Skeletal muscle satellite cell (primary cell): ENCODE measurements at regions not wholly inside any gene's neighbourhood (a gene's known extent, or its start where the extent isn't known, plus 50 kb on each side); places are given as distances from the start of the nearest gene placed in this dataset.
"Not testable (repeated sequence)": the region's sequence is repeated elsewhere in the genome, so short reads cannot be mapped to it uniquely, and the experiment has no call there.

Experiments used
- H3K27me3 ChIP-seq: 2 replicates; pipeline ENCODE4 v1.7.0; 2013; ENCODE audit warnings: low read length; ENCODE audit not compliant: control insufficient read depth, insufficient read depth
- H3K36me3 ChIP-seq: 2 replicates; pipeline ENCODE4 v1.7.0; 2013; ENCODE audit warnings: mild to moderate bottlenecking, control low read depth, low read length; ENCODE audit not compliant: insufficient read depth
- H3K4me1 ChIP-seq: 2 replicates; pipeline ENCODE4 v1.7.0; 2013; ENCODE audit warnings: low read length; ENCODE audit not compliant: control insufficient read depth, insufficient read depth
- H3K4me2 ChIP-seq: 2 replicates; pipeline ENCODE4 v1.7.0; 2013; ENCODE audit warnings: mild to moderate bottlenecking, low read length
- H3K4me3 ChIP-seq: 2 replicates; pipeline ENCODE4 v1.7.0; 2013; ENCODE audit warnings: low read length
- H3K9ac ChIP-seq: 2 replicates; pipeline ENCODE4 v1.7.0; 2013; ENCODE audit warnings: mild to moderate bottlenecking, low read depth, low read length, moderate library complexity
- H3K9me3 ChIP-seq: replicated peaks from 2 replicates; pipeline ENCODE4 v1.7.0; 2013; ENCODE audit warnings: mild to moderate bottlenecking, control low read depth, low read length

- Histone ChIP-seq H3K27me3 (no peaks in the 10 kb centered on the region), H3K4me2 (no peak overlapping the region), H3K9me3 (no peaks in the 10 kb centered on the region), H3K36me3 (no peaks in the 10 kb centered on the region), H3K9ac (no peak overlapping the region), H3K4me1 (no peaks in the 10 kb centered on the region), H3K4me3 (no peak overlapping the region)
Measured at GRCh38 chr4:132317923-132318322, 831.2 kb upstream of the PCDH10 start.

GRCh38 chr4:132328761-132329160 is 820.3 kb upstream of the PCDH10 start:
- no peaks in the 10 kb centered on the region for H3K27me3 ChIP-seq
- no peaks in the 10 kb centered on the region for H3K36me3 ChIP-seq
- no peak overlapping the region for H3K4me2 ChIP-seq
- no peak overlapping the region for H3K4me3 ChIP-seq
- no peak overlapping the region for H3K9ac ChIP-seq
- peaks cover 4% of the 10 kb centered on the region for H3K4me1 ChIP-seq
- H3K9me3 ChIP-seq, result no peaks in the 10 kb centered on the region

GRCh38 chr4:132330994-132331393 is 818.1 kb upstream of the PCDH10 start:
- H3K4me1 ChIP-seq, result peaks cover 4% of the 10 kb centered on the region
- no peaks in the 10 kb centered on the region for H3K36me3 ChIP-seq
- H3K9me3 ChIP-seq, result no peaks in the 10 kb centered on the region
- H3K4me2 ChIP-seq, result no peak overlapping the region
- no peaks in the 10 kb centered on the region for H3K27me3 ChIP-seq
- H3K4me3 ChIP-seq, result no peak overlapping the region
- no peak overlapping the region for H3K9ac ChIP-seq

- no peaks in the 10 kb centered on the region for H3K27me3 ChIP-seq
- H3K9me3 ChIP-seq, result no peaks in the 10 kb centered on the region
- no peak overlapping the region for H3K4me3 ChIP-seq
- no peak overlapping the region for H3K9ac ChIP-seq
- peaks cover 4% of the 10 kb centered on the region for H3K4me1 ChIP-seq
- no peak overlapping the region for H3K4me2 ChIP-seq
- no peaks in the 10 kb centered on the region for H3K36me3 ChIP-seq
Measured at GRCh38 chr4:132332932-132333723, 816.0 kb upstream of the PCDH10 start.

- Histone ChIP-seq H3K27me3 (no peaks in the 10 kb centered on the region), H3K4me2 (no peak overlapping the region), H3K36me3 (no peaks in the 10 kb centered on the region), H3K4me1 (peaks cover 4% of the 10 kb centered on the region), H3K4me3 (no peak overlapping the region), H3K9me3 (no peaks in the 10 kb centered on the region), H3K9ac (no peak overlapping the region)
Measured at GRCh38 chr4:132333724-132334047, 815.4 kb upstream of the PCDH10 start.

GRCh38 chr4:132334081-132334480 is 815.0 kb upstream of the PCDH10 start:
- no peaks in the 10 kb centered on the region for H3K9me3 ChIP-seq
- no peaks in the 10 kb centered on the region for H3K36me3 ChIP-seq
- H3K4me1 ChIP-seq, result peaks cover 4% of the 10 kb centered on the region
- no peak overlapping the region for H3K4me3 ChIP-seq
- H3K9ac ChIP-seq, result no peak overlapping the region
- no peak overlapping the region for H3K4me2 ChIP-seq
- no peaks in the 10 kb centered on the region for H3K27me3 ChIP-seq

GRCh38 chr4:132344924-132345828 is 803.9 kb upstream of the PCDH10 start:
- H3K4me2 ChIP-seq, result no peak overlapping the region
- no peak overlapping the region for H3K9ac ChIP-seq
- H3K9me3 ChIP-seq, result peaks cover 7% of the 10 kb centered on the region
- H3K36me3 ChIP-seq, result no peaks in the 10 kb centered on the region
- H3K4me1 ChIP-seq, result no peaks in the 10 kb centered on the region
- no peaks in the 10 kb centered on the region for H3K27me3 ChIP-seq
- H3K4me3 ChIP-seq, result no peak overlapping the region

- Histone ChIP-seq H3K27me3 (no peaks in the 10 kb centered on the region), H3K4me3 (no peak overlapping the region), H3K36me3 (no peaks in the 10 kb centered on the region), H3K9ac (no peak overlapping the region), H3K4me1 (no peaks in the 10 kb centered on the region), H3K9me3 (peaks cover 7% of the 10 kb centered on the region), H3K4me2 (no peak overlapping the region)
Measured at GRCh38 chr4:132346016-132346415, 803.1 kb upstream of the PCDH10 start.

- not testable (repeated sequence) for H3K4me3 ChIP-seq, H3K36me3 ChIP-seq, H3K4me1 ChIP-seq, H3K27me3 ChIP-seq, H3K4me2 ChIP-seq, H3K9ac ChIP-seq, H3K9me3 ChIP-seq
Measured at GRCh38 chr4:132351606-132352005, 797.5 kb upstream of the PCDH10 start.

GRCh38 chr4:132382243-132382642 is 766.9 kb upstream of the PCDH10 start:
- peaks cover 6% of the 10 kb centered on the region for H3K9me3 ChIP-seq
- no peaks in the 10 kb centered on the region for H3K4me1 ChIP-seq
- no peak overlapping the region for H3K4me3 ChIP-seq
- no peaks in the 10 kb centered on the region for H3K27me3 ChIP-seq
- no peaks in the 10 kb centered on the region for H3K36me3 ChIP-seq
- no peak overlapping the region for H3K4me2 ChIP-seq
- H3K9ac ChIP-seq, result no peak overlapping the region

- H3K36me3 ChIP-seq, result no peaks in the 10 kb centered on the region
- no peak overlapping the region for H3K4me2 ChIP-seq
- peaks cover 6% of the 10 kb centered on the region for H3K9me3 ChIP-seq
- H3K4me1 ChIP-seq, result no peaks in the 10 kb centered on the region
- no peak overlapping the region for H3K9ac ChIP-seq
- no peaks in the 10 kb centered on the region for H3K27me3 ChIP-seq
- H3K4me3 ChIP-seq, result no peak overlapping the region
Measured at GRCh38 chr4:132383571-132384199, 765.4 kb upstream of the PCDH10 start.
